Lung (tissue), 11 donors: ENCODE measurements at regions not wholly inside any gene's neighbourhood (a gene's known extent, or its start where the extent isn't known, plus 50 kb on each side); places are given as distances from the start of the nearest gene placed in this dataset.

Experiments
- ATAC-seq: fragments of 200-7000 bp; cut with Tn5 transposase; one replicate; pipeline ENCODE4 v1.9.1; 2020; ENCODE audit warnings: moderate number of reproducible peaks; ENCODE audit not compliant: insufficient read depth, low FRiP score
- DNase-seq, 3 donors: peaks; one replicate each; pipeline ENCODE4 v3.0.0-alpha.2; 2013 to 2017
- H3K27ac ChIP-seq, 2 donors: one replicate each; pipeline ENCODE4 v1.5.1; 2013; ENCODE audit warnings: mild to moderate bottlenecking in 2 of 2, moderate library complexity in 2 of 2, control low read depth in 1 of 2, inconsistent platforms in 1 of 2, low read depth in 1 of 2, low read length in 1 of 2
- H3K27me3 ChIP-seq, 3 donors: one replicate each; pipeline ENCODE4 v1.5.1; 2013; ENCODE audit warnings: low read length in 2 of 3; ENCODE audit not compliant: control insufficient read depth in 3 of 3, insufficient read depth in 3 of 3
- H3K36me3 ChIP-seq, 4 donors: one replicate each; pipeline ENCODE4 v1.5.1; 2013; ENCODE audit warnings: low read length in 4 of 4, mild to moderate bottlenecking in 1 of 4, moderate library complexity in 1 of 4; ENCODE audit not compliant: control insufficient read depth in 4 of 4, insufficient read depth in 4 of 4
- H3K4me1 ChIP-seq, 5 donors: one replicate each; pipeline ENCODE4 v1.5.1; 2013; ENCODE audit warnings: low read length in 5 of 5, mild to moderate bottlenecking in 2 of 5, moderate library complexity in 1 of 5; ENCODE audit not compliant: control insufficient read depth in 5 of 5, insufficient read depth in 5 of 5
- H3K4me3 ChIP-seq: one replicate; pipeline ENCODE4 v1.5.1; 2013; ENCODE audit warnings: mild to moderate bottlenecking, control low read depth, moderate library complexity
- H3K9ac ChIP-seq, 2 donors: one replicate each; pipeline ENCODE4 v1.5.1; 2013; ENCODE audit warnings: low read length in 2 of 2, control low read depth in 1 of 2; ENCODE audit not compliant: insufficient read depth in 1 of 2
- H3K9me3 ChIP-seq, 4 donors: one replicate each; pipeline ENCODE4 v1.5.1; 2013; ENCODE audit warnings: low read length in 3 of 4, mild to moderate bottlenecking in 1 of 4, moderate library complexity in 1 of 4; ENCODE audit not compliant: control insufficient read depth in 4 of 4, insufficient read depth in 3 of 4
- whole genome bisulfite sequencing, 2 donors: extraction: QIAGEN DNeasy Blood & Tissue Kit; methylation state at CpG; one replicate each; pipeline ENCODE4 v1.1.7; 2013; 5-methylcytosine and 5-hydroxymethylcytosine counted together
- TF ChIP-seq, protein P1 (sequence below): IDR thresholded peaks from 2 replicates; pipeline ENCODE4 v1.5.1; 2012; ENCODE audit warnings: mild to moderate bottlenecking; ENCODE audit errors: control extremely low read depth, extremely low read depth
- donor health status: control.
- donor health status: control.
- donor health status: Bipolar disorder and iron deficiency.
- donor health status: healthy.
- donor health status: DM: yes; HTN: yes; CAD: no.

DNA sequence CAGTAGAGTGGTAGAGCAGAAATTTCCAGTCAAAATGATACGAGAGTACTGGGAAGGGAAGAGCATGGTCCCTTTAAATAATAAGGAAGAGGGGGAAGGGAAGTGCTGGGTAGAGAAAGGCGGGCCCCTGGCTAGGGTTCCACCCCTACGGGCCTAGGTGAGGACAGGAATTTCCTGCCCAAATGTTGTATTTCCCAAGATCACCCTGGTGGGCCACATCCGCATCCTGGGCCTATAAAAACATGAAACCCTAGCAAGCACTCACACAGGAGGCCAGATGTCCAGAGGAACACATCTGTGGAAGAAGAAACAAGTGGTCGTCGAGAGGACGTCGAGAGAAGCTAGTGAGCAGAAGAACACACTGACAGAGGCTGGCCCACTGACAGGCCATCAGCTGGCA is 661.2 kb downstream of the SQOR start:
- TF ChIP-seq, protein P1, sequence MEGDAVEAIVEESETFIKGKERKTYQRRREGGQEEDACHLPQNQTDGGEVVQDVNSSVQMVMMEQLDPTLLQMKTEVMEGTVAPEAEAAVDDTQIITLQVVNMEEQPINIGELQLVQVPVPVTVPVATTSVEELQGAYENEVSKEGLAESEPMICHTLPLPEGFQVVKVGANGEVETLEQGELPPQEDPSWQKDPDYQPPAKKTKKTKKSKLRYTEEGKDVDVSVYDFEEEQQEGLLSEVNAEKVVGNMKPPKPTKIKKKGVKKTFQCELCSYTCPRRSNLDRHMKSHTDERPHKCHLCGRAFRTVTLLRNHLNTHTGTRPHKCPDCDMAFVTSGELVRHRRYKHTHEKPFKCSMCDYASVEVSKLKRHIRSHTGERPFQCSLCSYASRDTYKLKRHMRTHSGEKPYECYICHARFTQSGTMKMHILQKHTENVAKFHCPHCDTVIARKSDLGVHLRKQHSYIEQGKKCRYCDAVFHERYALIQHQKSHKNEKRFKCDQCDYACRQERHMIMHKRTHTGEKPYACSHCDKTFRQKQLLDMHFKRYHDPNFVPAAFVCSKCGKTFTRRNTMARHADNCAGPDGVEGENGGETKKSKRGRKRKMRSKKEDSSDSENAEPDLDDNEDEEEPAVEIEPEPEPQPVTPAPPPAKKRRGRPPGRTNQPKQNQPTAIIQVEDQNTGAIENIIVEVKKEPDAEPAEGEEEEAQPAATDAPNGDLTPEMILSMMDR = no peak
- no peak overlapping the region for H3K9ac ChIP-seq

DNA sequence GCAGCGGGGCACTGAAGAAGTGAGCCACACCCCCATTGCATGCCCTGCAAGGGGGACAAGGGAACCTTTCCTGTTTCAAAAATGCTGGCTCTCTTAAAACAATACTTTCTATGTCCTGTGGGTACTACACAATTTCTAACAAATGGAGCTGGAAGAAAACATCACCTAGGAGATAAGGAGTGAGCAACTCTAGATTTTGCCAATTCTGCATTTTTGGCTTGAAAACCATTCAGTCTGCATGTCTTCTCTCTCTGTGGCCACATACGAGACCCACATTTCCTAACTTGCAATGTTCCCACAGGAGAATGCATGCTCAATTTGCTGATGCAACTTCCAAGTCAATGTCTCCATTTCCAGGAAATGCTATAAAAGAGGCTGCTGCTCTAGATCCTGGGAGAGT is 662.0 kb downstream of the SQOR start:
- 75 to 91% methylated on average over 2 of the region's 2 CpGs for WGBS, 2 donors
- ATAC-seq = no peak
- H3K9ac ChIP-seq = no peak overlapping the region
- H3K4me3 ChIP-seq = no peak overlapping the region
- TF ChIP-seq, protein P1 = no peak
- no peaks in the 10 kb centered on the region for H3K36me3 ChIP-seq
- H3K9me3 ChIP-seq = peaks cover 0 to 2% (median 0%) of the 10 kb centered on the region in 4 donors
- H3K27me3 ChIP-seq = no peaks in the 10 kb centered on the region
- peaks cover 0 to 36% (median 3%) of the 10 kb centered on the region in 5 donors for H3K4me1 ChIP-seq
- no peak for DNase-seq
- no peak overlapping the region for H3K27ac ChIP-seq

More for the DNA sequence above, 661.2 kb downstream of the SQOR start:
- 77 to 78% methylated on average over 8 of the region's 8 CpGs for WGBS, 2 donors
- ATAC-seq (no peak), DNase-seq (no peak)
- H3K4me1 ChIP-seq = peaks cover 0 to 28% (median 3%) of the 10 kb centered on the region in 5 donors
- peaks cover 0 to 2% (median 0%) of the 10 kb centered on the region in 4 donors for H3K9me3 ChIP-seq
- H3K4me3 ChIP-seq = no peak overlapping the region
- H3K27ac ChIP-seq = no peak overlapping the region
- no peaks in the 10 kb centered on the region for H3K27me3 ChIP-seq
- no peaks in the 10 kb centered on the region for H3K36me3 ChIP-seq

DNA sequence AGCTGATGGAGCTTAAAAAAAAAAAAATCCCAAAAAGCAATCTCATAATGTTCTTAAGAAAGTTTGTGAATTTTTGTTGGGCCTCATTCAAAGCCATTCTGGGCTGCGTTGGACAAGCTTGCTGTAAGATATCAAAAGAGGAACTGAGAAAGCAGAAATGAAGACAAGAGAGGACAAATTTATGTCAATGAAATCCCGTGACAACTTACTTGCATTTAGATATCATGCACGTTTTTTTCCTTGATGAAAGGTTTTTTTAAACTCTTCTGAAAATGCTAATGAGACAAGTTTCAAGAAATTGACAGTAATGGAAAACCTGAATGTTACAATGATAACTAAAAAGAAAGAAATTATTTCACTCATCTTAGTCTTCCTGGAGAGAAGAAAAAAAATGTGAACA is 662.9 kb downstream of the SQOR start:
- Histone ChIP-seq H3K27ac (no peak overlapping the region), H3K36me3 (no peaks in the 10 kb centered on the region), H3K9ac (no peak overlapping the region), H3K27me3 (no peaks in the 10 kb centered on the region), H3K4me1 (peaks cover 0 to 45% (median 3%) of the 10 kb centered on the region in 5 donors), H3K9me3 (peaks cover 0 to 2% (median 0%) of the 10 kb centered on the region in 4 donors), H3K4me3 (no peak overlapping the region)
- 31 to 43% methylated on average over 3 of the region's 3 CpGs for WGBS, 2 donors
- DNase-seq = no peak
- TF ChIP-seq, protein P1 = no peak
- ATAC-seq = no peak

DNA sequence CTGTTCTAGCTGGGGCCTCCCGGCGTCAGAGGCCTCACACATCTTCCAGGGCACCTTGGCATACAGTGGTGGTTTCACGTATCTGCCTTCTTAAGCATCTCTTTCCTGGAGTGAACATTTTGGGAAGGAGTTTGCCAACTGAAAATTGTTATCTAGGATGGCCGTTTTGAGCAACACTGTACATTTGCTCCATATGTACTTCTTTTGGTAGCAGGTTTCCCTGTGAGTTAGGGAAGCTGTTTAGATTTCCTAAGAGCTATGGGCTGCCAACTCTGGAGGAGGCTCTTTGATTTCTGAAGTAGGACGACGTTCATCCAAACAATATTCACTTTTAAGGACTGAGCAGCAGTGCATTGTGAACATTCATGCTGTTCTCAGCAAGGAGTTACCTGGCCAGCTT is 665.9 kb downstream of the SQOR start:
- H3K36me3 ChIP-seq = no peaks in the 10 kb centered on the region
- WGBS, 2 donors = 54 to 65% methylated on average over 6 of the region's 6 CpGs
- peak; percentile 49 to 84 (median 81) for DNase-seq
- no peak for ATAC-seq
- no peak overlapping the region for H3K4me3 ChIP-seq
- H3K9ac ChIP-seq = no peak overlapping the region
- peaks cover 0 to 2% (median 0%) of the 10 kb centered on the region in 4 donors for H3K9me3 ChIP-seq
- TF ChIP-seq, protein P1 = no peak
- peaks cover 0 to 45% (median 3%) of the 10 kb centered on the region in 5 donors for H3K4me1 ChIP-seq
- H3K27ac ChIP-seq = no peak overlapping the region
- no peaks in the 10 kb centered on the region for H3K27me3 ChIP-seq
